Gastroesophageal sphincter (tissue), 3 donors: ENCODE measurements at regions not wholly inside any gene's neighbourhood (a gene's known extent, or its start where the extent isn't known, plus 50 kb on each side); places are given as distances from the start of the nearest gene placed in this dataset.

Source experiments
- CTCF ChIP-seq, 4 experiments: fragments of 200-600 bp in 2 of 4; fragments of 450-650 bp in 2 of 4; sonication (generic) in 1 of 4; IDR thresholded peaks; one replicate each; pipeline ENCODE4 v1.5.1; 2017 to 2019; ENCODE audit warnings: antibody characterized with exemption in 4 of 4, mild to moderate bottlenecking in 2 of 4, moderate library complexity in 2 of 4
- EP300 ChIP-seq: sonication (generic); formaldehyde crosslinking; IDR thresholded peaks from one replicate; pipeline ENCODE4 v1.6.1; 2017; ENCODE audit warnings: antibody characterized with exemption, mild to moderate bottlenecking
- POLR2A ChIP-seq, 2 donors: fragments of 450-650 bp; IDR thresholded peaks; one replicate each; pipeline ENCODE4 v1.6.1; 2017; ENCODE audit warnings: antibody characterized with exemption in 2 of 2, mild to moderate bottlenecking in 2 of 2, moderate library complexity in 1 of 2
- POLR2AphosphoS5 ChIP-seq: sonication (generic); formaldehyde crosslinking; IDR thresholded peaks from one replicate; pipeline ENCODE4 v1.6.1; 2017; ENCODE audit warnings: antibody characterized with exemption

GRCh38 chr1:194114288-194114687 lies 927.9 kb upstream of the B3GALT2 start:
- no peak for TF ChIP-seq CTCF (IDR thresholded peaks at IDR 0.05)
- no peak for TF ChIP-seq POLR2A (IDR thresholded peaks at IDR 0.05)
- TF ChIP-seq EP300, result no peak
- TF ChIP-seq POLR2AphosphoS5, result no peak
